HL-60 (cell line): ENCODE measurements at regions not wholly inside any gene's neighbourhood (a gene's known extent, or its start where the extent isn't known, plus 50 kb on each side); places are given as distances from the start of the nearest gene placed in this dataset.

Experiments used
- CTCF ChIP-seq: IDR thresholded peaks from one replicate; pipeline ENCODE4 v1.5.1; 2011; ENCODE audit warnings: low read length, control low read depth, inconsistent platforms; ENCODE audit not compliant: insufficient read depth
- GABPA ChIP-seq: IDR thresholded peaks from 2 replicates; pipeline ENCODE4 v1.6.1; 2012; ENCODE audit warnings: low read depth
- POLR2AphosphoS5 ChIP-seq: IDR thresholded peaks from 2 replicates; pipeline ENCODE4 v1.6.1; 2012; ENCODE audit warnings: low read depth
- REST ChIP-seq: IDR thresholded peaks from 2 replicates; pipeline ENCODE4 v1.6.1; 2012; ENCODE audit warnings: low read depth; ENCODE audit not compliant: insufficient replicate concordance

- no peak for TF ChIP-seq CTCF
- no peak for TF ChIP-seq GABPA
- TF ChIP-seq POLR2AphosphoS5 = no peak
- TF ChIP-seq REST = no peak
Measured at GRCh38 chr13:28548468-28548867, 53.5 kb upstream of the FLT1 start.
